ENCODE measurements at regions not wholly inside any gene's neighbourhood (a gene's known extent, or its start where the extent isn't known, plus 50 kb on each side); places are given as distances from the start of the nearest gene placed in this dataset.

DNA sequence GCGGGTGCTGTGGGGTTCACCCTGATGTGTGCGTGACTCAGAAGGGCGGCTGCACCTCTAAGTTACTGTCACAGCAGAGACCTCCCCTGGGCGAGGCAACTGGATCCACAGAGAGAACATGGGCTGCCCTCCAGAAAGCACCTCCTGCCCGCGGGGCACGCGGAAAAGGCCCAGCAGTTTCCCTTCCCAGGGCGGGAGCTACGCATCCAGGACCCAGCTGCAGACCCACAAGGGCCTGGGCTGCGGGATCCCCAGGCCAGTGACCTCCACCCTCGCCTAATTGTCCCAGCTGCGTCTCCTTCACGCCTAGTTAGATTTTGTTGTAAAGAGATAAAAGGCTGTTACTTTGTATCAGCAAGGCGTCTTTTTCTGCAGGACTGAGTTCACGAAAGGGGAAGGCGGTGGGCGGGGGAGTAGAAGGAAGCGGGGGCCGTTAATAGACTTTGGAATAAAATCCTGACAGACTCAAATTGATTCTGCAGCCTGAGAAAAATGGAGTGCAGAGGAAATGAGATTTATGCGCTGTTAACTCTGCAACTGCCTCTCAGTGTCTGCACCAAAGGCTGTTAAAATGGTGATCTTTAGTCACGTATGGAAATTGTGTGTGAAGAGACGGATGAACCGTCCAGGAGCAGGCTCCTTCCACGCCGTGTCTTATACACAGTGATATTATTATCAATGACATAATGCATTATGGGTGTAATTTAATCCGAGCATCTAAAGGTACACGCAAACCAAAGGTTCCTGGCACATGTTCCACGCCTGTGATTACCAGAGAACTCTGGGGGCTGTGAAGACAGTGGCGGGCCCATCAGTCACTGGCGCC lies 65.9 kb upstream of the FBRSL1 start:
- DNase-seq (ENCODE audit: low read depth): no peak
- TF ChIP-seq, protein P1, sequence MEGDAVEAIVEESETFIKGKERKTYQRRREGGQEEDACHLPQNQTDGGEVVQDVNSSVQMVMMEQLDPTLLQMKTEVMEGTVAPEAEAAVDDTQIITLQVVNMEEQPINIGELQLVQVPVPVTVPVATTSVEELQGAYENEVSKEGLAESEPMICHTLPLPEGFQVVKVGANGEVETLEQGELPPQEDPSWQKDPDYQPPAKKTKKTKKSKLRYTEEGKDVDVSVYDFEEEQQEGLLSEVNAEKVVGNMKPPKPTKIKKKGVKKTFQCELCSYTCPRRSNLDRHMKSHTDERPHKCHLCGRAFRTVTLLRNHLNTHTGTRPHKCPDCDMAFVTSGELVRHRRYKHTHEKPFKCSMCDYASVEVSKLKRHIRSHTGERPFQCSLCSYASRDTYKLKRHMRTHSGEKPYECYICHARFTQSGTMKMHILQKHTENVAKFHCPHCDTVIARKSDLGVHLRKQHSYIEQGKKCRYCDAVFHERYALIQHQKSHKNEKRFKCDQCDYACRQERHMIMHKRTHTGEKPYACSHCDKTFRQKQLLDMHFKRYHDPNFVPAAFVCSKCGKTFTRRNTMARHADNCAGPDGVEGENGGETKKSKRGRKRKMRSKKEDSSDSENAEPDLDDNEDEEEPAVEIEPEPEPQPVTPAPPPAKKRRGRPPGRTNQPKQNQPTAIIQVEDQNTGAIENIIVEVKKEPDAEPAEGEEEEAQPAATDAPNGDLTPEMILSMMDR (conservative IDR thresholded peaks at IDR 0.05; ENCODE audit: control insufficient read depth, insufficient read depth, low read depth, low read length): no peak
- no peak overlapping the region for H3K4me3 ChIP-seq (ENCODE audit: control insufficient read depth, low read depth, low read length)

DNA sequence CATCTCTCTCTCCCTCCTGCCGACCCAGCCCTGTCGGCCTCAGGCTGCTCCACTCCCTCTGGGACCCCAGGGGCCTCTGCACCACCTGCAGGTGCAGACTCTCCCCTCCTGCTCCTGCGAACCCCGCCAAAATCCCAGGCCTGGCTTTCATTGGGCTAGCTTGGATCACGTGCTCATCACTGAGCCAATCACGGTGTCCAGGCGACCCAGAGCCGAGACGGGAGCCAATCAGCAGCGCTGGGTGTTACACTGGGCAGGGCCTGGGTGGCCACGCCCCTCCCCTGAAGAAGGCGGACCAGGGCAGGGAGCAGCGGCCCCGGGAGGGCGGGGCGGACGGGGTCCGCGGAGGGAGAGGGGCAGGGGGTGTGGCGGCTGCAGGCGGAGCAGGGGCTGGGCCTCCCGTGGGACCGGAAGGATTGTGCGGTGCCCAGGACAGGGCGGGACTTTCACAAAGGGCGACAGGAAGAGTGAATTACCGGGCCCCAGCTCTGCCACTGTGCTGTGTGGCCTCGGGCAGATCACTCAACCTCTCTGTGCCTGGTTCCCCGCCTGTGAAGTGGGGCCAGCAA lies 66.6 kb upstream of the FBRSL1 start:
- no peak for DNase-seq (ENCODE audit: low read depth)
- TF ChIP-seq, protein P1 (conservative IDR thresholded peaks at IDR 0.05; ENCODE audit: control insufficient read depth, insufficient read depth, low read depth, low read length): no peak
- no peak overlapping the region for H3K4me3 ChIP-seq (ENCODE audit: control insufficient read depth, low read depth, low read length)

DNA sequence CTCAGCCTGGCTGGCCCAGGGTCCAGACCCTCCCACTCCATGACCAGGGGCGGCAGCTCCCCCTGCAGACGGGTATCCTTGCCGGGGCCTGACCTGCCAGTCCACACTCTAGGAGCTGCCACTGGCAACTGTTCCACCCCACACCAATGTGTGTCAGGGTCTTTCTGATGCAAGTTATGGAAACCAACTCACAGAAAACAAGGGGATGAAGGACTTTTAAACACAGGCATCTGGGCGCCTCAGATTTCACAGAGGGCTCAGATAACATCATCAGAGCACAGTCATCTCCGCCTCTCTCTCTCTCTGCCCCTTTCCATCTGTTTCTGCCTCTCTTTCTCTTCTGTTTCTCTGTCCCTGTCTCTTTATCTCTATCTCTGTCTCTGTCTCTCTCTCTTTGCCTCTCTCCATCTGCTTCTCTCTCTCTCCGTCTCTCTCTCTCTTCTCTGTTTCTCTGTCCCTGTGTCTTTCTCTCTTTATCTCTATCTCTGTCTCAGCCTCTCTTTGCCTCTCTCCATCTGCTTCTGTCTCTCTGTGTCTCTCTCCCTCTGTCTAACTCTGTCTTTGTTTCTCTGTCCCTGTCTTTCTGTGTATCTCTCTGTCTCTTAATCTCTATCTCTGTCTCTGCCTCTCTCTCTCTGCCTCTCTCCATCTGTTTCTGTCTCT lies 67.4 kb upstream of the FBRSL1 start:
- TF ChIP-seq, protein P1 (conservative IDR thresholded peaks at IDR 0.05; ENCODE audit: control insufficient read depth, insufficient read depth, low read depth, low read length): no peak
- DNase-seq (ENCODE audit: low read depth): no peak
- H3K4me3 ChIP-seq (ENCODE audit: control insufficient read depth, low read depth, low read length): no peak overlapping the region

DNA sequence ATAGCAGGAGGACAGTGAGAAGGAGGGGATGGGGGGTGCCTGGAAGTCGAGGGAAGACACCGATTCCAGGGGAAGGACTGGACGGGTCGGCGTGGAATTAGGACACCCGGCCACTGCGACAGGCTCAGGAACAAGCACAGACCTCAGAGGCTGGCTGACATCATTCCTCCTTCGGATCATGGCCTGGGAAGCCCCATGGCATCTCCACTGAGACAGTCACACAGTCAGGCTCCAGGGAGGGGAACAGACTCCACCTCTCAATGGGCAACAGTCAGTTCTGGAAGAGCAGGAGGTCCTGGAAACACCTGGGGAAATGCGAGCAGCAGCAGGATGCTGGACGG lies 67.9 kb upstream of the FBRSL1 start:
- no peak overlapping the region for H3K4me3 ChIP-seq (ENCODE audit: control insufficient read depth, low read depth, low read length)
- TF ChIP-seq, protein P1 (conservative IDR thresholded peaks at IDR 0.05; ENCODE audit: control insufficient read depth, insufficient read depth, low read depth, low read length): no peak
- no peak for DNase-seq (ENCODE audit: low read depth)

DNA sequence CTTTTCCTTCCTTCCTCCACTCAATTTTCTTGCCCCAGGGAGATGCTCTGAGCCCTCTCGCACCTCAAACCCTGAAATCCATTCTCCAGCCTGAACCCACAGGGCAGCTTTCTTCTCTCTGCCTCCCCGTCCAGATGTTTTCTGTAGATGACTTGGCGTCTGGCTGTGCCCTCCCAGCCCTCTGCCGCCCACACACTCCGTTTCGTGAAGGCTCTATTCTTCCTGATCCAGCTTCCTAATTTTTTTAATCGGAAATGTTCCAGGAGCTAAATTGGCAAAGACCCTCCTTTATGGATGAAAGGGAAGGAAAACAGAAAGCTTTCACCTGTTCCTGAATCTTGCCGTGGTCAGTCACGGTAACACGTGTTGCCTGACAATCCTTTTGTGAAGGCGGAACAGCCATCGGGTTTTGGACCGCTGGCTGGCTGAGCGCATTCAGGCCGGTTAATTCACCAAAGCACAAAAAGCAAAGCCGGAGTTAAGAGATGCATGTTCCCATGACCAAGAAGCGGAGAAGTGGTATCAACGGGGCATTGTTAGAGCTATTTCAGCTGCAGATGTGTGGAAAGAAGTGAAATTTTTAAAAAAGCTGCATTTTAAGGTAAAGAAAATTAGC lies 70.2 kb upstream of the FBRSL1 start:
- no peak for DNase-seq (ENCODE audit: low read depth)

DNA sequence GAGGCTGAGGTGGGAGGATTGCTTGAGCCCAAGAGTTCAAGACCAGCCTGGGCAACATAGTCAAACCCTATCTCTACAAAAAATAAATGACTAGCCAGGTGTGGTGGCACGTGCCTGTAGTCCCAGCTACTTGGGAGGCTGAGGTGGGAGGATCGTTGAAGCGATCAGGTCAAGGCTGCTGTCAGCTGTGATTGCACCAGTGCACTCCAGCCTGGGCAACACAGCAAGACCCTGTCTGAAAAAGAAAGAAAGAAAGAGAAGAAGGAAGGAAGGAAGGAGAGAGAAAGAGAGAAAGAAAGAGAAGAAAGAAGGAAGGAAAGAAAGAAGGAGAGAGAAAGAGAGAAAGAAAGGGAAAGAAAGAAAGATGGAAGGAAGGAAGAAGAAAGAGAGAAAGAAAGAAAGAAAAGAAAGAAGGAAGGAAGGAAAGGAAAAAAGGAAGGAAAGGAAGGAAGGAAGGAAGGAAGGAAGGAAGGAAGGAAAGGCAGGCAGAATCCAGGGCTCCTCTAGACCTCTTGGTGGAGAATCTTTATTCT lies 71.5 kb upstream of the FBRSL1 start:
- TF ChIP-seq, protein P1 (conservative IDR thresholded peaks at IDR 0.05; ENCODE audit: control insufficient read depth, insufficient read depth, low read depth, low read length): no peak
- no peak overlapping the region for H3K4me3 ChIP-seq (ENCODE audit: control insufficient read depth, low read depth, low read length)
- DNase-seq (ENCODE audit: low read depth): no peak

More for the DNA sequence above, 70.2 kb upstream of the FBRSL1 start:
- no peak overlapping the region for H3K4me3 ChIP-seq (ENCODE audit: control insufficient read depth, low read depth, low read length)
- TF ChIP-seq, protein P1 (conservative IDR thresholded peaks at IDR 0.05; ENCODE audit: control insufficient read depth, insufficient read depth, low read depth, low read length): no peak

Measured in fibroblast of mammary gland (primary cell).